ENCODE measurements at regions not wholly inside any gene's neighbourhood (a gene's known extent, or its start where the extent isn't known, plus 50 kb on each side); places are given as distances from the start of the nearest gene placed in this dataset.

DNA sequence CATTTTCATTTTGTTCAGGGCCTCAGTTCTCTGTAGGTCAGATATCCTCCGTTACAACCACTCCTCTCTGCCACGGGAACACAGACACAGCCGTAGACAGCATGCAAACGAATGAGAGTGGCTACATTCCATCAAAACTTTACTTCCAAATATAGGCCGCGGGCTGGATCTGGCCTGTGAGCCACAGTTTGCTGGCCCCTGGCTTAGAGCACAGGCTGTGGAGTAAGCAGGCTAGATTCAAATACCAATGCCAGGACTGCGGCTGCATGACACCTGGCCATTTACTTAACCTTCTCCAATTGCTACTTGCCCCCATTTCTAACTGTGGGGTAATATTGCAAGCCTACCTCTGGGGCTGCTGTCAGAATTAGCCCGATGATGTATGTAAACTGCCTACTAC is 325.8 kb upstream of the POU3F3 start:
- no peak for ATAC-seq
- TF ChIP-seq, protein P1, sequence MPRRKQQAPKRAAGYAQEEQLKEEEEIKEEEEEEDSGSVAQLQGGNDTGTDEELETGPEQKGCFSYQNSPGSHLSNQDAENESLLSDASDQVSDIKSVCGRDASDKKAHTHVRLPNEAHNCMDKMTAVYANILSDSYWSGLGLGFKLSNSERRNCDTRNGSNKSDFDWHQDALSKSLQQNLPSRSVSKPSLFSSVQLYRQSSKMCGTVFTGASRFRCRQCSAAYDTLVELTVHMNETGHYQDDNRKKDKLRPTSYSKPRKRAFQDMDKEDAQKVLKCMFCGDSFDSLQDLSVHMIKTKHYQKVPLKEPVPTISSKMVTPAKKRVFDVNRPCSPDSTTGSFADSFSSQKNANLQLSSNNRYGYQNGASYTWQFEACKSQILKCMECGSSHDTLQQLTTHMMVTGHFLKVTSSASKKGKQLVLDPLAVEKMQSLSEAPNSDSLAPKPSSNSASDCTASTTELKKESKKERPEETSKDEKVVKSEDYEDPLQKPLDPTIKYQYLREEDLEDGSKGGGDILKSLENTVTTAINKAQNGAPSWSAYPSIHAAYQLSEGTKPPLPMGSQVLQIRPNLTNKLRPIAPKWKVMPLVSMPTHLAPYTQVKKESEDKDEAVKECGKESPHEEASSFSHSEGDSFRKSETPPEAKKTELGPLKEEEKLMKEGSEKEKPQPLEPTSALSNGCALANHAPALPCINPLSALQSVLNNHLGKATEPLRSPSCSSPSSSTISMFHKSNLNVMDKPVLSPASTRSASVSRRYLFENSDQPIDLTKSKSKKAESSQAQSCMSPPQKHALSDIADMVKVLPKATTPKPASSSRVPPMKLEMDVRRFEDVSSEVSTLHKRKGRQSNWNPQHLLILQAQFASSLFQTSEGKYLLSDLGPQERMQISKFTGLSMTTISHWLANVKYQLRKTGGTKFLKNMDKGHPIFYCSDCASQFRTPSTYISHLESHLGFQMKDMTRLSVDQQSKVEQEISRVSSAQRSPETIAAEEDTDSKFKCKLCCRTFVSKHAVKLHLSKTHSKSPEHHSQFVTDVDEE (CRISPR knock-in tag; IDR thresholded peaks at IDR 0.05), result no peak
- TF ChIP-seq ISL1 (CRISPR knock-in tag; IDR thresholded peaks at IDR 0.05) (no peak), CSDC2 (CRISPR knock-in tag; IDR thresholded peaks at IDR 0.05) (no peak), ZNF565 (CRISPR knock-in tag; conservative IDR thresholded peaks at IDR 0.05; ENCODE audit: low read depth) (no peak), ESRRG (CRISPR knock-in tag; IDR thresholded peaks at IDR 0.05) (no peak), ZNF8 (CRISPR knock-in tag; IDR thresholded peaks at IDR 0.05) (no peak), ZNF70 (CRISPR knock-in tag; IDR thresholded peaks at IDR 0.05) (no peak), PPARA (CRISPR knock-in tag; IDR thresholded peaks at IDR 0.05; ENCODE audit: borderline replicate concordance) (no peak), OSR1 (CRISPR knock-in tag; IDR thresholded peaks at IDR 0.05) (no peak), GLIS3 (CRISPR knock-in tag; IDR thresholded peaks at IDR 0.05) (no peak), TCF4 (CRISPR knock-in tag; IDR thresholded peaks at IDR 0.05; ENCODE audit: borderline replicate concordance) (no peak), SNAI2 (CRISPR knock-in tag; IDR thresholded peaks at IDR 0.05) (no peak), ZFP3 (CRISPR knock-in tag; IDR thresholded peaks at IDR 0.05) (no peak), RARB (CRISPR knock-in tag; IDR thresholded peaks at IDR 0.05) (no peak), CSRNP3 (CRISPR knock-in tag; IDR thresholded peaks at IDR 0.05) (no peak)
- TF ChIP-seq, protein P2, sequence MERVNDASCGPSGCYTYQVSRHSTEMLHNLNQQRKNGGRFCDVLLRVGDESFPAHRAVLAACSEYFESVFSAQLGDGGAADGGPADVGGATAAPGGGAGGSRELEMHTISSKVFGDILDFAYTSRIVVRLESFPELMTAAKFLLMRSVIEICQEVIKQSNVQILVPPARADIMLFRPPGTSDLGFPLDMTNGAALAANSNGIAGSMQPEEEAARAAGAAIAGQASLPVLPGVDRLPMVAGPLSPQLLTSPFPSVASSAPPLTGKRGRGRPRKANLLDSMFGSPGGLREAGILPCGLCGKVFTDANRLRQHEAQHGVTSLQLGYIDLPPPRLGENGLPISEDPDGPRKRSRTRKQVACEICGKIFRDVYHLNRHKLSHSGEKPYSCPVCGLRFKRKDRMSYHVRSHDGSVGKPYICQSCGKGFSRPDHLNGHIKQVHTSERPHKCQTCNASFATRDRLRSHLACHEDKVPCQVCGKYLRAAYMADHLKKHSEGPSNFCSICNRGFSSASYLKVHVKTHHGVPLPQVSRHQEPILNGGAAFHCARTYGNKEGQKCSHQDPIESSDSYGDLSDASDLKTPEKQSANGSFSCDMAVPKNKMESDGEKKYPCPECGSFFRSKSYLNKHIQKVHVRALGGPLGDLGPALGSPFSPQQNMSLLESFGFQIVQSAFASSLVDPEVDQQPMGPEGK (CRISPR knock-in tag; IDR thresholded peaks at IDR 0.05; ENCODE audit: borderline replicate concordance), result no peak

- no peak for ATAC-seq
- TF ChIP-seq OSR1 (CRISPR knock-in tag; IDR thresholded peaks at IDR 0.05), result no peak
- no peak for TF ChIP-seq ZC3H10 (CRISPR knock-in tag; IDR thresholded peaks at IDR 0.05)
- TF ChIP-seq, protein P2 (CRISPR knock-in tag; IDR thresholded peaks at IDR 0.05; ENCODE audit: borderline replicate concordance), result no peak
- no peak for TF ChIP-seq ZNF565 (CRISPR knock-in tag; conservative IDR thresholded peaks at IDR 0.05; ENCODE audit: low read depth)
These were observed 322.8 kb upstream of the POU3F3 start for GRCh38 chr2:104531122-104531521.

GRCh38 chr2:104537116-104537515 is 316.8 kb upstream of the POU3F3 start:
- TF ChIP-seq PPARA (CRISPR knock-in tag; IDR thresholded peaks at IDR 0.05; ENCODE audit: borderline replicate concordance), result no peak
- TF ChIP-seq, protein P1 (CRISPR knock-in tag; IDR thresholded peaks at IDR 0.05), result no peak
- TF ChIP-seq RARB (CRISPR knock-in tag; IDR thresholded peaks at IDR 0.05), result no peak
- no peak for TF ChIP-seq GLIS3 (CRISPR knock-in tag; IDR thresholded peaks at IDR 0.05)
- TF ChIP-seq, protein P2 (CRISPR knock-in tag; IDR thresholded peaks at IDR 0.05; ENCODE audit: borderline replicate concordance), result no peak
- no peak for TF ChIP-seq ESRRG (CRISPR knock-in tag; IDR thresholded peaks at IDR 0.05)
- TF ChIP-seq SNAI2 (CRISPR knock-in tag; IDR thresholded peaks at IDR 0.05), result no peak
- TF ChIP-seq ARNTL (CRISPR knock-in tag; IDR thresholded peaks at IDR 0.05; ENCODE audit: borderline replicate concordance, low read depth), result no peak
- TF ChIP-seq CSRNP3 (CRISPR knock-in tag; IDR thresholded peaks at IDR 0.05), result no peak
- no peak for TF ChIP-seq OSR1 (CRISPR knock-in tag; IDR thresholded peaks at IDR 0.05)
- ATAC-seq, result no peak

Measured in SK-N-SH treated with all-trans-retinoic acid at 6 μM for 48 hours (cell line).